Esophagus mucosa (tissue), 1 donor: ENCODE measurements at regions not wholly inside any gene's neighbourhood (a gene's known extent, or its start where the extent isn't known, plus 50 kb on each side); places are given as distances from the start of the nearest gene placed in this dataset.
"Not testable (repeated sequence)": the region's sequence is repeated elsewhere in the genome, so short reads cannot be mapped to it uniquely, and the experiment has no call there.

Experiments used
- ATAC-seq: fragments of 200-7000 bp; cut with Tn5 transposase; one replicate; pipeline ENCODE4 v1.9.1; 2020
- donor health status: DM: yes; HTN: yes; CAD: no.

DNA sequence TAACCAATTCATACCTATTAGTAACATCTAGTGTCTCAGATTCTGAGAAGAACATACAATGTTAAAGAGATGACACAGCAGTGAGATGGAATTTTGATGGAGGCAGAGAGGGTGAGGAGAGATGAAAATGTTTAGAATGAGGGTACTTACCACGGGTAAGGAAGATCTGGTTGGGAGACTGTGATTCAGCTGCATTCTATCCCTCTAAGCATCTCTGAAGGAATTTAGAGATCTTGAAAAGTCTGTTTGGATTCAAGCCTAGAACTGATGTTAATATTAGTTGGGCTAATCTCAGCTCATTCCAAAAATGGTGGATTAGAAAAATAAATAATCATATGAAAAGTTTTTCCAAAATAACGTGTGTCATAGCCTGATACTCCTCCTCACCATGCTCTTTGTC, 191.5 kb upstream of the CLINT1 start:
- no peak for ATAC-seq

DNA sequence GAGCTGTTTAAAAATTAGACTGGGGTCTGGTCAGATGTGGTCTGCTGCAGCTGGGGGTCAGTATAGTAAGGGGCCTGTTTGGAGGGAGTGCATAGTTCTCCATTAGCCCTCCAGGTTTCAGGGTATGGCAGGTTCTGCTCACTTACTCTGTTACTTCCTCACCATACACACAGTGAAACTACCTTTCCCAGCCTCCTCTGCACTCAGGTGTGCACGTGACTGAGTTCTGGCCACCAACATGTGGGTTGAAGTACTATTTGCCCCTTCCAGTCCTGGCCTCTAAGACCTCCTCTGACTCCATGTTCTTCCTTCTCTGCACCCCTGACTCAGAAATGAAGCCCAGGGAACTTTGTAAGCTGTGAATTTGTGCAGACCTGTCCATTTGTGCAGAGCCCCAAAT, 190.5 kb upstream of the CLINT1 start:
- no peak for ATAC-seq

DNA sequence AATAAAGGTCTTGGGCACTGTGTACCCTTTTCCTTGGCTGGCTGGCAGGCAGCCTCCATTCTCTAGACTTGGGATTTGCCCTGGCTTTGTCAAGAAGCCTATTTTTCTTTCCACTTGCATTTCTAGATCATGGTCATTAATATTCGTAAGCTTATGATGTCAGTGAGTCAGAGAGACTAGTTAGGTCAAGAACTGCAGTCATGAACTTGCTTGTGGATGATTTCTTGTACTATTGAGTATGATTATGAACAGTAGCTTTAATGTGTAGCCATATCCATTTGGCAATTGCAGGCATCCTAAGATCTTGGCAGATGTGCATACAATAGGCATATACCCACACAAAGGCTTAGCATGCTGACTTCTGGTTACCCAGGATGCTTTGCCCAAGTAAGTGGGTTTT, 186.8 kb upstream of the CLINT1 start:
- peak; percentile 93 for ATAC-seq

DNA sequence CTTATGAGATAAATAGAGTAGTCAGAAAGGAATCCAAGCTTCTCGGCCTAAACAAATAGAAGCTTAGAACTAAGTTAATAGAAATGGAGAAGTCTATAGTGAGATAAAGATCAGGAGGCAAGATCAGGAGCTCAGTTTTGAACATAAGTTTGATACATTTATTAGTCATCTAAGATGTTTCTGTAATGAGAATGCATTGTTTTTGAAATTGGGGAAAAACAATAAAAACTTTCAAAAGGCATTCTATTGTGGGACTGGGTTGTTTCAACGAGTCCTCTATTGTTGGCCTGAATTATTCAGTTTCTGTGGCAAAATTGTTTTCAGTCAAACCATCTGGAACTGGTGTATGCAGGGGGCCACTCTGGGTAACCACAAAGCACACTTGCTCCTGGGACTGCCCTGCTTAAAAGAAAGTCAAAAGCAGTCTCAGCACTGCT, 181.0 kb upstream of the CLINT1 start:
- no peak for ATAC-seq

DNA sequence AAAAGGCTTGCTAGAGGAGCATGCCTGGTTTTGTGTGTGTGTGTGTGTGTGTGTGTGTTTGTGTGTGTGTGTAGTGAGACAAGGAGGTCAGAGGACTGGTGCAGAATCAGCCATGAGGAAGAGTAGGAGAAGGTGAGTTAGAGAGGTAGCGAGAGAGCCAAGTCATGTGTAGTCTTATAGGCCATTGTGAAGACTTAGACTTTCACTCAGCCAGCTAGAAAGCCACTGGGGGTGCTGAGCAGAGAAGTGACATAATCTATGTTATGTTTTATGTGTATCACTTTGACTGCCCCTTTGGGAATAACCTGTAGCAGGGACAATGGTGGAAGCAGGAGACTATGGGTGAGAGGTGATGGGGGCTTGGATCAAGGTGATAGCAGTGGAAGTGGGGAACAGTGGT, 180.5 kb upstream of the CLINT1 start:
- no peak for ATAC-seq

DNA sequence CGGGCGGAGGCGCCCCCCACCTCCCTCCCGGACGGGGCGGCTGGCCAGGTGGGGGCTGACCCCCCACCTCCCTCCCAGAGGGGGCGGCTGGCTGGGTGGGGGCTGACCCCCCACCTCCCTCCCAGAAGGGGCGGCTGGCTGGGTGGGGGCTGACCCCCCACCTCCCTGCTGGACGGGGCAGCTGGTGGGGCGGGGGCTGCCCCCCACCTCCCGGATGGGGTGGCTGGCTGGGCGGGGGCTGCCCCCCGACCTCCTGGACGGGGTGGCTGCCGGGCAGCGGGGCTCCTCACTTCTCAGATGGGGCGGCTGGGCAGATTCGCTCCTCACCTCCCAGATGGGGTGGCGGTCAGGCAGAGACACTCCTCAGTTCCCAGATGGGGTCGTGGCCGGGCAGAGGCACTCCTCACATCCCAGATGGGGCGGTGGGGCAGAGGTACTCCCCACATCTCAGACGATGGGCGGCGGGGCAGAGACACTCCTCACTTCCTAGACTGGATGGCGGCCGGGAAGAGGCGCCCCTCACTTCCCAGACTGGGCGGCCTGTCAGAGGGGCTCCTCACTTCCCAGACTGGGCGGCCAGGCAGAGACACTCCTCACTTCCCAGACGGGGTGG, 178.1 kb upstream of the CLINT1 start:
- ATAC-seq: not testable (repeated sequence)

DNA sequence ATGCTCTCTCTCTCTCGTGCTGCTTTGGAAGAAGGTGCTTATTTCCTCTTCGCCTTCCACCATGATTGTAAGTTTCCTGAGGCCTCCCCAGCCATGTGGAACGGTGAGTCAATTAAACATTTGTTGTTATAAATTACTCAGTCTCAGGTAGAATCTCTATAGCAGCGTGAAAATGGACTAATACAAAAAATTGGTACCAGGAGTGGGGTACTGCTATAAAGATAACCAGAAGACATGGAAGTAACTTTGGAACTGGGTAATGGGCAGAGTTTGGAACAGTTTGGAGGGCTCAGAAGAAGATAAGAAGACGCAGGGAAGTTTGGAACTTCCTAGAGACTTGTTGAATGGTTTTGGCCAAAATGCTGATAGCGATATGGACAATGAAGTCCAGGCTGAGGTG, 175.6 kb upstream of the CLINT1 start:
- ATAC-seq: not testable (repeated sequence)

DNA sequence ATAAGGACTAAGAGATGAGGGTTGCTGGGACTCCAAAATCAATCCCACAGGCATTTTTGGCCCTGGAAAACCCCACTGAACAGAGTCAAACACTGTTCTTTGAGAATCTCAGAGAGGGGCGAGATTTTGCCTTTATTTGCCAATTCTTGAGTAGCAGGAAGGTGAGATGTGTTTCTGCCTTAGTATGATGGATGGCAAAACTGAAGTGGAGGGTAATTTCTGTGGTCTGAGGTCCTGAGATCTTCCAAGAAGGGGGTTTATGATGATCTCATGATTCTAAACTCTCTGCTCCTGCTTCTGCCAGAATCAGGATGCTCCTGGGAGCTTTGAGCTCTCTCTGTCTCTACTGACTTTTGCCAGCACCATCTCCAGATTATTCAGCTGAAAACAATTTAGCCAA, 174.8 kb upstream of the CLINT1 start:
- ATAC-seq: no peak

DNA sequence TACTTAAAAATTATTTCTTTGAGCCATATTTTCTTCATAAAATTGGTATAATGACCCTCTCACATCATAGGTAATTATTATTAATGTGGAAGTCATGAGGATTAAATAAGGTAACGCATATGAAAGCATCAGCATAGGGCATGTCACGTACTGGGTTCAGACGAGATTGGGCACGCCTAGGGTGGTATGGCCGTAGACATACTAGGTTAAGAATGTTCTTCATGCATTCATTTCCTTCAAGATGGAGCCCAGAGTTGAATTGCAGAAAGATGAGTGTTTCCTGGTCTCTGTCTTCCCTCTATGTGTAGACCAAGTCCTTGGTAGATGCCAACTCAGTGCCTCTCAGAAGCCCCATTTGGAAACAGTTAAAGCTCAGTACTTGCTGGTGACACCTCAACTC, 174.1 kb upstream of the CLINT1 start:
- ATAC-seq: no peak

DNA sequence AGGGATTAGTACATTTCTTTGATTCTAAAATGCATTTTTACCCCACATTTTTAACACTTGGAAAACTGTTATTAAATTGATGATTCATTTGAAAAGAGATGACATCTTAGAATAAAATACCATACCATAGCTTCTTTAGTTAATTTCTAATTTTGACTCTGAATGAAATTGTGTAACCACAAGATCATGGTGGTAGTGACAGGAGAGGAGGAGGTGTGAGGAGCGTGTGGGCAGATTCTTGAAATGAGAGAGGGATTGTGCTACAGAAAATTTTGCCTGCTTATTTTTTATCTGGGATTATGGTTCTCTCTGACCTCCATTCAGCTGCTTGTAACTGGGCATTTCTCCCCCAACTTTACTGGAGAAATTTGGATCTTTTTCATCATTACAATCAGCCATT, 173.3 kb upstream of the CLINT1 start:
- ATAC-seq: no peak

DNA sequence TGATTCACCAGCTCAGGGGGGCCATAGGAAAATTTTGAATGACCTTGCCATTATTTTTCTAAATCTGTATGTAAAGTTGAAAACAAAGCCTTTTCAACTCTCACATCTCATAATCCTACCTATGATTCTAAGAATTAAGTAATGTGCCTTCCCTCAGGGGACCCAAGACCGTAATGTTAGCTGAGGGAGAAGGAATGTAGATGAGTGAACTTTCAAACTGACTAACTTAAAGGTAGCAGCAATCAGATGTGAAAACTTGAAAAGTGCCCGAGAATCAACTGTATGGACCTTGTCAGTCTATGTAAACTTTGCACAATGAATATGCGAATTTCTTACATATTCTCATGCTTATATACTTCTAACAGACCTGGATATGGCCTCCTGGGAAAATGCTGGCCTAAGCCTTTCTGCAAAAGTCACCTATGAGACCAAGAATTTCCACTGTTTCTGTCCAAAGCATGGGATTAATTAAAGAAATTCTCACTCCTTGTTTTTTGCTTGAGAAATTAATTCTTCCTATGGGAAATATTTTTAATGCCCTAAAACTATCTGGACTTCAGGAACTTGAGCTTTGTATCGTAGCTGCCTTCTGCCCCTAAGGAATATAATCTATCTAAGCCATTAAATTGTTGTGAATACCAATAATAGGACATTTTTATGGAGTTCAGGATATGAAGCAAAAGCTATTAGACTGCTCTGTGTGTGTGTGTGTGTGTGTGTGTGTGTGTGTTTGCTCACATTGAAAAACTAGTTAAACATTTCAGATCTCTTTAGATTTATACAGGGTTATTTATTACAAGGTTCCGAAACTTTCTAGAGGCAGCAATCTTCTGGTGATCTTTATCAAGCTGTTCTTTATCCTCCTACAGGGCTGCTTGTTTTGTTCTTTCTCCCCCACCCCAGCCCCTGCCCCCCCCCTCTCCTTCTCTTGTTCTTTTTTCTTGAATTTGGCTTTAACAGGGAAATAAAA, 169.1 kb upstream of the CLINT1 start:
- ATAC-seq: no peak

DNA sequence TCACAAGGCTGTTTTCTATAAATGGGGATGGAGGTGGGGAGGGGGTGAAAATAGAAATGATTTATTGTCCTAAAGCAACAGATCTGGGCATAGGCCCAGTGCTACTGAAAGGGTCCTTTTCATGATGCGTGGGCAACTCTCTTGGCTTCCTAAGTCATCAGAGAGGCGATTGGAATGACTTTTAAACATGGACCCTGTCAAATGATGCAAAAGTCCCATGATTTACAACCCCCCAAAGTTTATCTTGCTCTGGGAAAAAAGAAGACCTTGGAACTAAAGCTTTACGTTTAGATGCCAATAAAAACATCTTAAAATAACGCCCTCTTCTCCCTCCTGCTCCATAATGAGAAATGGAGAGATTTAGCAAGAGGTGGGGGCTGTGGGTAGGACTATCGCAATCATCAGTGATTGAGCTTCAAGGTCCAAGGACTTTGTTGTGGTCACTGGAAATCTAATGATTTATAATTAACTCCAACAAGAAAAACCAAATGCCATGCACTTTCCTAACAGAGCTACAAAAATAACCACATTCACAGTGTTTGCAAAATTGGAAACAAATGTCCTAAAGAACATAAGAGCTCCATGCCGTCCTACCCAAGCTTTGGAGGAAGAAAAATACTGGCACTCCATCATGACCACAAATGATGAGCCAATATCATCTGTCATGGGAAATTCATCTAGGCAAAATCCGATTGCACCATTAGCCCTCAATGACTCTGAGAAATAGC, 167.5 kb upstream of the CLINT1 start:
- no peak for ATAC-seq

DNA sequence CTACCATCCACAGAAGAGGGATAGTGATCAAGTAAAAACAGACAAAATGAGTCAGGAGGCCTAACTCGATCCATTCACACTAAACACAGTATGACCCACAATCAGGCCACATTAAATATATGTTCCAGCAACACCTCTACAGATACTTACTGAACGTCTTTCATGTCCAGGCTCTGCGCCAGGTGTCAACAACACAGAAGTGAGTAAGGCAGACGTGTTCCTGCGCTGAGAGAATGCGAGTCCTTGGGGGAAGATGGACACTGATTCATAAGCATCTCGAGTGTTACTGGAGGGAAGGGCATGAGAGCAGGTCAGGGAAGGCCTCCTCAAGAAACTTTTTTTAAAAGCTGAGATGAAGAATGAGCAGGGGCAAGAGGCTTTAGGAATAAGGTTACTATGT, 164.3 kb upstream of the CLINT1 start:
- peak; percentile 94 for ATAC-seq

DNA sequence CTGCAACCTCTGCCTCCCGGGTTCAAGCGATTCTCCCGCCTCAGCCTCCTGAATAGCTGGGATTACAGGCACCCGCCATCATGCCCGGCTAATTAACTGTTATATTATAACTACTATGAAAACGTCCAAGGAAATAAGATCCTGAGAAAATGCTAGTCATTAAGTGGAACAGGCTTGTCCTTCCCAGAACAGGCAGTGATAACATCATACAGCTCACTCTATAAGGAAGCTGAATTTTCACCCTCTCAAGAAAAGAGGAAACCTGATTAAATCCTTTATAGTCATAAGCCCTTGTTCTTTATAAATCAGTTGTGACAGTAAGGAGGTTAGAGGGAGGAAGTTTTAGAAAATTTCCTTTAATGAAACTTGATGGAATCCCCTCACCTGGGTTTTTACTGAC, 163.9 kb upstream of the CLINT1 start:
- ATAC-seq: peak; percentile 39

DNA sequence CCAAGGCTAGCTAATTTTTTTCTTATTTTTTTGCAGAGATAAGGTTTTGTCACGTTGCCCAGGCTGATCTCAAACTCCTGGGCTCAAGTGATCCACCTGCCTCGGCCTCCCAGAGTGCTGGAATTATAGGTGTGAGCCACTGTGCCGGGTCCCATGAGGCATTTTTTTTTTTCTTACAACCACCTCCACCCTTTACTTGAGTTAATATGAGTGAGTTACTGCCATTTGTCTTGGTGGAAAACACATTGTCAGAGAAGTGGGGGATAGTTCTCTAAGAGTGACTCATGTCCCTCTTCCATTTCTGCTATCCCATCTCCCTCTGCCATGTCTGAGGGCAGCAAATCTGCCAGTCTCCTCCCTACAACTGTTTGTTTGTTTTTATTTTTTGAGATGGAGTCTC, 163.4 kb upstream of the CLINT1 start:
- no peak for ATAC-seq

DNA sequence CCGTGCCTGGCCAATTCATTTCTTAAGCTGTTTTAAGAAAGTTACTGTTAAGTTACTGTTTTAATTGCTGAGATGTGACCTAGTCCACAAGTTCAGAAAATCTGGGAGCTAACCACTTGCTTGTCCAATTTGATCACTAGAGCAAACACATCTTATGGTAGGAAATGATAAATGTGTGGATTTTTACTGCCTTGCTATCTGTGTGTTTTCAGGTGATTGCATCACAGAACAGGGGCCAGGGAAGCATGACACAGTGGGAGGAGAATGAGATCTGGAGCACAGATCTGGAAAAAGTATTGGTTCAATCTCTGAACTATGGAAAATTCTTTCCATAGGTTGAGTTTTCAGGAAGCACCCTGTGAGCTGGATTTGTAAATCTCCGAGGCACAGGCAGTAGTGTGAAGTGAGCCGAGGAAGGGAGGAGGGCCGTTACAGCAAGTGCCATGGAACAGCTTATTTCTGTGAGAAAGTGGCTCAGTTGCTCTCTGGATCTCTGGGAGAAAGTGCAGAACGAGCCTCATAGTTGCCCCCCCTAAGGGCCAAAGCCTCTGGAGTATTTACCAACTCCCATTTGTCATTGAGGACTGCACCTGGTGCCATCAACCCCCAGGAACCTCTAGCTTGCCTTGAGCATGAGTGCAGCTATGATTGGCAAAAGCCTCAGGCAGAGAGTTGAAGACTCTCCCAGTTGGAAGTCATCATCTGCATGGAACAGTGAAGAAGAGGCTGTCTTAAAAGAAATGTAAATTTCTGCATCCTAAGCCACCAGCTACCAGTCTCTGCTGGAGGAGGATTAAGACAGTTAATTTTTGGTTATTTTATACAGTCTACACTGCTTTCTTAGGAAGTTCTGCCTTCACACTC, 161.8 kb upstream of the CLINT1 start:
- no peak for ATAC-seq

DNA sequence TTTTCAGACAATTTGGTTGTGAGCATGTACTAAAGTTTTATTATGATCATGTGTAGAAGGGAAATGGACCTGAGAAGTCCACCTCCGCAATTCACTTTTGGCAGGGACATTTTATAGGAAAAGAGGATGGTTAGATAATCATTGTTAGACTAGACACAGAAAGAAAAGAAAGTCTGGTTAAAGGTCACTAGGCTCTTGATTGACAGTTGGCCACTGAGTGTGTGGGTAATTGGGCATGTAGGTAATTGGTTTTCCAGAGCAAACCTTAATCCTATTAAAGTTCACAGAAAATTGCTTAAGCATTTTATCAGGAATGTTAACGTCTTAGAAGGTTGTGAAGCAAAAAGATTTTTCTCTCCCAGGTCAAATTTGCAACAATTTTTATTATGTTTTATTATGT, 158.5 kb upstream of the CLINT1 start:
- ATAC-seq: no peak

DNA sequence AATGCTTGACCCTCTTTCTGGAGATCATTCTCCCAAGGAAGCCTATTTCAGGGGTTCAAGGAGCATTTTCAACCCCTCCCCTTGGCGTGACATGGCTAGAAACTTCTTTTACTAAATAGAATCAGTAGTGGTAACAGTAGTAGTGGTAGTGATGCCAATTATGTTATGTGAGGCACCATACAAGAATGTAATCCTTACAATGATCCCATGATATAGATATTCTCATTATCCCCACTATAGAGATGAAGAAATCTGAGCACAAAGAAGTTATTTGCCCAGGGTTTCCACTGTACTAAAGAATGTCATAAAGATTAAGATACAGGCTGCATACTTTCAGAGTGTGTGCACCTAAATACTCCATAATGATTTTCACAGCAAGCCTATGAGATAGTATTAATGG, 155.4 kb upstream of the CLINT1 start:
- ATAC-seq: no peak

DNA sequence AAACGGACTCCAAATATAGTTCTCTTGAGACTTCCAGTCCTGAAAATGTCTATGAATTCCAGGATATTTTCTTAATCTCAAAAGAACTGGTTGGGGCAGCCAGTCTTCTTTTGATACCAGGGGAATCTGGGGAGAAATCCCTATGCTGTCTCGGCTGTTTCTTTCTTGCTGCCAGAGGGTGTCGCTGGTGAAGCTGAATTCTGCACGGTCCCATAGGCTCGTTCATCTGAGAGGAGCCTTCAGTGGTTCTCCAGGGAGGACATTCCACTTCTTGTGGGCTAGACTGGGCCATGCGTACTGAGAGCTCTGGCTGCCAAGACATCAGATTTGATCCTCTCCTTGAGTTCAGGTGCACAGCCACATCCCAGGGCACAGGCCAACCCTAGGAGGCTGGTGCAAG, 155.0 kb upstream of the CLINT1 start:
- ATAC-seq: peak; percentile 72

DNA sequence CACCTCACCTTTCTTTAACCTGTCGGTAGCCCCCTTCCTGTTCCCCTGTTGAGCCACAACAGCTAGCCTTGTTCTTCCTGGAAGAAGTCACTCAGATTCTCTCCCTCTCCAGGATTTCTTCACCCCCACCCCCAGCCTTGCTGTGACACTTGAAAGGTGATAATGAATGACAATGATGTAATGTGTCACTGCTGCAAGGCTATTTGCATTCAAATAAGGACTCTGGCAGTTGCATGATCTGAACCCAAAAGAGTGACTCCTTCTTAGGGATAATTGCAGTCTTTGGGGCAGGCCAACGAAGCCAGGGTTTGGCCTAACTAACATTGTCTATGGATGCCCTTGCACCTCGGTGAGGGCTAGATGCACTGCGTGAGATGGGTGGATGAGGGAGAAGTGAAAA, 154.4 kb upstream of the CLINT1 start:
- ATAC-seq: no peak

DNA sequence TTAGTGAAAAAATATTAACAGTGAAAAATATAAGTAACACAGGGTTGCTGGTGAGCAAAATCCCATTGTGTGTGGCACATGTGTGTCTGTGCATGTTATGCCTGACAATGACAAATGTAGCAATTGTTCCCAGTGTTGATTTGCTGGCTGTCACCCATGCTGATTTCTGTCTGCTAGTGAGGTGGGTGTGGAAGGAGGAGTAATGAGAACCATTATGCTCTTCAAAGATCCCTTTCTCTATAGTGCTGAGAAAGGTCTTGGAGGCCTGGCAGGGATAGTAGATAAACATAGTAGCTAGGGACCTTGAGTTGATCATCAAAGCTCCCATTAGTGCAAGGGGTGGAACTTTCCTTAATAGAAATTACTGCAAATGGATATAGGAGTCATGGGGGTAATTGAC, 152.5 kb upstream of the CLINT1 start:
- ATAC-seq: no peak

DNA sequence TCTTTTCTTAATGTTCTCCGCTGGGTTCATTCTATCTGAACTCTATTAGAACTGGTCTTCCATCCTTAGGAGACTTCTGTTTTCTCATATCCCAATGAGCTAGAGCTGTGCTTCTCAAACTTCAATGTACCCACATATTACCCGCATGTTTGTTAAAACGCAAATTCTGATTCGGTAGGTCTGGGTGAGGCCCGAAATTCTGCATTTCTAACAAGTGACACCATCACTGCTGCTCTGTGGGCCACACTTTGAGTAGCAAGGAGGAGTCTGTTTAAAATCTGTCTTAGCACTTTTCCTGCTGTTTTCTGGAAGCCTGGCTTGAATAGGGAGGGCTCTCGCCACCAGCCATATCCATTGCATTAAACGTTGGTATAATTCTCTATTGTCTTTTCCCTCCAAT, 151.9 kb upstream of the CLINT1 start:
- ATAC-seq: no peak

DNA sequence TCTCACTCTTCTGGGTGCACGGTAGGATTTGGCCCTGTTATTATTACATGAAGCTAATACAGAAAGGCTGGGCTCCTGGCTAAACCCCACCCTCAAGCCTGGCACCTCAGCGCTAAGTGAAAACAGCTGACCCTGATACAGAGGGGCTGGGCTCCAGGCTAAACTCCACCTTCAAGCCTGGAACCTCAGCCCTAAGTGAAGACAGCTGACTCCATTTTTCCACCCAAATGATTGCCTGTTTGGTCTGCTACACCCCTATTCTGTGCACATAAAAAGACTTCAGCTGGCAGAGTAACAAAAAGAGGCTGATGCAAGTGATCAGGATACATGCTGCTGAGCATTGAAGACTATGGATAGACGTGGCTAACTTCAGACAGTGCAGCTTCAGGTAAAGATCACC, 148.4 kb upstream of the CLINT1 start:
- no peak for ATAC-seq
